BJ (cell line): ENCODE measurements at regions not wholly inside any gene's neighbourhood (a gene's known extent, or its start where the extent isn't known, plus 50 kb on each side); places are given as distances from the start of the nearest gene placed in this dataset.

Source experiments
- CTCF ChIA-PET: fragments of 350-600 bp; formaldehyde crosslinking; extraction: SDS; loops from one replicate; lab custom pipeline; 2021; ENCODE audit warnings: antibody characterized with exemption, inconsistent platforms; lab: Yijun Ruan, JAX
- POLR2A ChIA-PET: fragments of 300-600 bp; sonication (Branson Sonifier 250); formaldehyde crosslinking; extraction: SDS; loops from one replicate; lab custom pipeline; 2021; ENCODE audit warnings: antibody characterized with exemption; lab: Charles Lee
- DNase-seq: peaks from one replicate; pipeline ENCODE4 v3.0.0-alpha.2; 2011; ENCODE audit warnings: low read depth
- H3K27me3 ChIP-seq: 2 replicates; pipeline ENCODE4 v1.6.0; 2011; ENCODE audit warnings: low read length; ENCODE audit not compliant: control insufficient read depth, insufficient read depth
- H3K36me3 ChIP-seq: 2 replicates; pipeline ENCODE4 v1.5.1; 2011; ENCODE audit warnings: low read length; ENCODE audit not compliant: control insufficient read depth, insufficient read depth
- H3K4me3 ChIP-seq: 2 replicates; pipeline ENCODE4 v1.5.1; 2011; ENCODE audit warnings: low read depth, mild to moderate bottlenecking, control low read depth, low read length
- CTCF ChIP-seq: IDR thresholded peaks from 2 replicates; pipeline ENCODE4 v1.5.1; 2011; ENCODE audit warnings: low read depth, mild to moderate bottlenecking, control low read depth, inconsistent platforms, low read length, moderate library complexity; ENCODE audit not compliant: insufficient read depth

- DNase-seq: no peak
- ChIA-PET POLR2A (interaction anchor here (0.6 kb wide), 2 partner anchors 9 to 1696 kb away, joined by 3 to 6 read pairs; no protein-coding TSS in a partner anchor), CTCF (interaction anchor here (1.6 kb wide), 1 partner anchor 388 kb away, joined by 3 read pairs; no protein-coding TSS in a partner anchor)
- Histone ChIP-seq H3K36me3 (0 out of 2 replicates have a peak, but pooled peaks cover 1% of the 10 kb centered on the region), H3K27me3 (no peaks in the 10 kb centered on the region), H3K4me3 (no peak overlapping the region)
- TF ChIP-seq CTCF: no peak
Measured at GRCh38 chr15:39095218-39095879, 485.5 kb upstream of the THBS1 start.

- no peak overlapping the region for H3K4me3 ChIP-seq
- H3K27me3 ChIP-seq: no peaks in the 10 kb centered on the region
- 0 out of 2 replicates have a peak, but pooled peaks cover 1% of the 10 kb centered on the region for H3K36me3 ChIP-seq
- TF ChIP-seq CTCF: no peak
- POLR2A ChIA-PET: no interaction called here
- CTCF ChIA-PET: no interaction called here
- no peak for DNase-seq
Measured at GRCh38 chr15:39096608-39097205, 484.2 kb upstream of the THBS1 start.

- Histone ChIP-seq H3K27me3 (no peaks in the 10 kb centered on the region), H3K4me3 (no peak overlapping the region), H3K36me3 (no peaks in the 10 kb centered on the region)
- POLR2A ChIA-PET: no interaction called here
- CTCF ChIA-PET: no interaction called here
- no peak for TF ChIP-seq CTCF
- DNase-seq: no peak
Measured at GRCh38 chr15:39099524-39099923, 481.4 kb upstream of the THBS1 start.

- no peak for TF ChIP-seq CTCF
- DNase-seq: no peak
- Histone ChIP-seq H3K27me3 (no peaks in the 10 kb centered on the region), H3K4me3 (no peak overlapping the region), H3K36me3 (no peaks in the 10 kb centered on the region)
- CTCF ChIA-PET: no interaction called here
- POLR2A ChIA-PET: no interaction called here
Measured at GRCh38 chr15:39100106-39100660, 480.7 kb upstream of the THBS1 start.

- no peak for TF ChIP-seq CTCF
- CTCF ChIA-PET: no interaction called here
- peak; percentile 54 for DNase-seq
- Histone ChIP-seq H3K27me3 (no peaks in the 10 kb centered on the region), H3K36me3 (no peaks in the 10 kb centered on the region), H3K4me3 (no peak overlapping the region)
- POLR2A ChIA-PET: no interaction called here
Measured at GRCh38 chr15:39102431-39102830, 478.4 kb upstream of the THBS1 start.
